Lung (tissue), 11 donors: ENCODE measurements at regions not wholly inside any gene's neighbourhood (a gene's known extent, or its start where the extent isn't known, plus 50 kb on each side); places are given as distances from the start of the nearest gene placed in this dataset.

ENCODE experiments used
- ATAC-seq: fragments of 200-7000 bp; cut with Tn5 transposase; one replicate; pipeline ENCODE4 v1.9.1; 2020; ENCODE audit warnings: moderate number of reproducible peaks; ENCODE audit not compliant: insufficient read depth, low FRiP score
- DNase-seq, 3 donors: peaks; one replicate each; pipeline ENCODE4 v3.0.0-alpha.2; 2013 to 2017
- H3K27ac ChIP-seq, 2 donors: one replicate each; pipeline ENCODE4 v1.5.1; 2013; ENCODE audit warnings: mild to moderate bottlenecking in 2 of 2, moderate library complexity in 2 of 2, control low read depth in 1 of 2, inconsistent platforms in 1 of 2, low read depth in 1 of 2, low read length in 1 of 2
- H3K27me3 ChIP-seq, 3 donors: one replicate each; pipeline ENCODE4 v1.5.1; 2013; ENCODE audit warnings: low read length in 2 of 3; ENCODE audit not compliant: control insufficient read depth in 3 of 3, insufficient read depth in 3 of 3
- H3K36me3 ChIP-seq, 4 donors: one replicate each; pipeline ENCODE4 v1.5.1; 2013; ENCODE audit warnings: low read length in 4 of 4, mild to moderate bottlenecking in 1 of 4, moderate library complexity in 1 of 4; ENCODE audit not compliant: control insufficient read depth in 4 of 4, insufficient read depth in 4 of 4
- H3K4me1 ChIP-seq, 5 donors: one replicate each; pipeline ENCODE4 v1.5.1; 2013; ENCODE audit warnings: low read length in 5 of 5, mild to moderate bottlenecking in 2 of 5, moderate library complexity in 1 of 5; ENCODE audit not compliant: control insufficient read depth in 5 of 5, insufficient read depth in 5 of 5
- H3K4me3 ChIP-seq: one replicate; pipeline ENCODE4 v1.5.1; 2013; ENCODE audit warnings: mild to moderate bottlenecking, control low read depth, moderate library complexity
- H3K9ac ChIP-seq, 2 donors: one replicate each; pipeline ENCODE4 v1.5.1; 2013; ENCODE audit warnings: low read length in 2 of 2, control low read depth in 1 of 2; ENCODE audit not compliant: insufficient read depth in 1 of 2
- H3K9me3 ChIP-seq, 4 donors: one replicate each; pipeline ENCODE4 v1.5.1; 2013; ENCODE audit warnings: low read length in 3 of 4, mild to moderate bottlenecking in 1 of 4, moderate library complexity in 1 of 4; ENCODE audit not compliant: control insufficient read depth in 4 of 4, insufficient read depth in 3 of 4
- CTCF ChIP-seq: IDR thresholded peaks from 2 replicates; pipeline ENCODE4 v1.5.1; 2012; ENCODE audit warnings: mild to moderate bottlenecking; ENCODE audit errors: control extremely low read depth, extremely low read depth
- WGBS, 2 donors: extraction: QIAGEN DNeasy Blood & Tissue Kit; methylation state at CpG; one replicate each; pipeline ENCODE4 v1.1.7; 2013; 5-methylcytosine and 5-hydroxymethylcytosine counted together
- donor health status: control.
- donor health status: control.
- donor health status: Bipolar disorder and iron deficiency.
- donor health status: healthy.
- donor health status: DM: yes; HTN: yes; CAD: no.

GRCh38 chr10:44022203-44022602, 362.7 kb downstream of the CXCL12 start:
- ATAC-seq (no peak), DNase-seq (no peak)
- Histone ChIP-seq H3K27me3 (no peaks in the 10 kb centered on the region), H3K4me1 (peaks cover 0 to 9% (median 0%) of the 10 kb centered on the region in 5 donors), H3K4me3 (no peak overlapping the region), H3K36me3 (no peaks in the 10 kb centered on the region), H3K9ac (no peak overlapping the region), H3K27ac (no peak overlapping the region), H3K9me3 (peaks cover 0 to 8% (median 3%) of the 10 kb centered on the region in 4 donors)
- no peak for TF ChIP-seq CTCF
- 95 to 100% methylated on average over 1 of the region's 1 CpG for WGBS, 2 donors

GRCh38 chr10:44020322-44021111, 364.4 kb downstream of the CXCL12 start:
- no peaks in the 10 kb centered on the region for H3K36me3 ChIP-seq
- no peak overlapping the region for H3K4me3 ChIP-seq
- WGBS, 2 donors = 52 to 59% methylated on average over 5 of the region's 5 CpGs
- DNase-seq (no peak), ATAC-seq (no peak)
- H3K4me1 ChIP-seq = peaks cover 0 to 9% (median 0%) of the 10 kb centered on the region in 5 donors
- no peak for TF ChIP-seq CTCF
- H3K9ac ChIP-seq = no peak overlapping the region
- peaks cover 0 to 8% (median 3%) of the 10 kb centered on the region in 4 donors for H3K9me3 ChIP-seq
- no peak overlapping the region for H3K27ac ChIP-seq
- no peaks in the 10 kb centered on the region for H3K27me3 ChIP-seq

- H3K4me3 ChIP-seq = no peak overlapping the region
- H3K27ac ChIP-seq = no peak overlapping the region
- no peaks in the 10 kb centered on the region for H3K36me3 ChIP-seq
- no peak for TF ChIP-seq CTCF
- 84 to 89% methylated on average over 5 of the region's 5 CpGs for WGBS, 2 donors
- peaks cover 0 to 7% (median 0%) of the 10 kb centered on the region in 5 donors for H3K4me1 ChIP-seq
- ATAC-seq = no peak
- H3K9me3 ChIP-seq = peaks cover 0 to 1% (median 0%) of the 10 kb centered on the region in 4 donors
- H3K27me3 ChIP-seq = no peaks in the 10 kb centered on the region
- no peak overlapping the region for H3K9ac ChIP-seq
- no peak for DNase-seq
These were observed 367.3 kb downstream of the CXCL12 start for GRCh38 chr10:44017483-44018145.
